Activated CD4-positive, alpha-beta memory T cell treated with anti-CD3 and anti-CD28 coated beads for 36 hours (primary cell): ENCODE measurements at regions not wholly inside any gene's neighbourhood (a gene's known extent, or its start where the extent isn't known, plus 50 kb on each side); places are given as distances from the start of the nearest gene placed in this dataset.

Experiments
- CTCF ChIA-PET: fragments of 350-600 bp; sonication (Branson Sonifier 250); formaldehyde crosslinking; loops from one replicate; lab custom pipeline; 2021; ENCODE audit warnings: antibody characterized with exemption, inconsistent platforms; lab: Charles Lee
- POLR2A ChIA-PET: fragments of 350-600 bp; sonication (Branson Sonifier 250); formaldehyde crosslinking; loops from one replicate; lab custom pipeline; 2021; ENCODE audit warnings: antibody characterized with exemption; lab: Charles Lee
- DNase-seq: peaks from one replicate; pipeline ENCODE4 v3.0.0-alpha.2; 2020
- H3K27ac Mint-ChIP-seq: one replicate; pipeline ENCODE4 v1.8.0; 2021; ENCODE audit warnings: mixed read lengths
- H3K27me3 Mint-ChIP-seq: one replicate; pipeline ENCODE4 v1.8.0; 2021; ENCODE audit warnings: mixed read lengths
- H3K36me3 Mint-ChIP-seq: one replicate; pipeline ENCODE4 v1.8.0; 2021; ENCODE audit warnings: mixed read lengths
- H3K4me1 Mint-ChIP-seq: one replicate; pipeline ENCODE4 v1.8.0; 2021; ENCODE audit warnings: low read depth, mixed read lengths
- H3K4me3 Mint-ChIP-seq: one replicate; pipeline ENCODE4 v1.8.0; 2021; ENCODE audit warnings: mild to moderate bottlenecking, mixed read lengths
- H3K9me3 Mint-ChIP-seq: one replicate; pipeline ENCODE4 v1.8.0; 2021; ENCODE audit warnings: mixed read lengths
- intact Hi-C: fragments of 100-400 bp; cut with micrococcal nuclease; formaldehyde crosslinking; loops from one replicate; pipeline ENCODE4 v1.15.1; 2023

DNA sequence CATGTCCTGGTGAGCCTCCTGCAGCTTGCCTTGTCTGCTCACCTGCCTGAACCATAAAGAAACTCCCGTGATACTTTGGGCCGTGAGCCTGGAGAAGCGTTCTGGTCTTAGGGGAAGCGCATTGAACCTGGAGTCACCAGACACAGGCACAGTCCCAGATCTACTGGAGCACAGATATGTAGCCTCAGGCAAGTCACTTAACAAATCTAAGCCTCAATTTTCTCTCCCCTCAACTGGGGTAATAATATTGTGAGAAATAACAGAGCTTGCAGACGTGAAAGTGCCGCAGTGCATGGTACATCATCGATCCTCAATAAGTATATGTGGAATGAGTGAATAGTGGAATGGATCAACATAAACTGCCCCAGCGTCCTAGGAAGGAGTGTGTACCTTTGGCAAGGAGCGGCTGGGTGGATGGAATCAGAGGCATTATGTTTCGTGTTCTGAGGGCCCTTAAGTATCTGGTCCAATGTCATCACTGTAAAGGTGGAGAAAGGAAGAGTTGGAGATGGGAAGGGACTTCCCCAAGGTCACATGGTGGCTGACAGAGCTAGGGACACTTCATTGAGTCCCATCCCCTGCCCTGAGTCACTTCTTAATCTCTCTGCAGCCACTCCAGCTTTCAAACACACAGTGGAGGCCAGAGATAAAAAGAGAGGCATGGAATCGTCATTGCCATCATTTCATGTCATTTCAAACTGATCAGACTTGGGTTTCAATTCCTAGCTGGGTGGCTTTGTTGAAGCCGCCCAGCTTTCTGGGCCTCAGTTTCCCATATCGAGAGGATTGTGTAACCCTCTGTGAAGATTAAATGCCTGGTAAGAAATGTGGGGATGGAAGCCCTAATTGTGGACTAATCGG is 172.4 kb downstream of the DDX1 start:
- Mint-ChIP-seq H3K27ac (no peak overlapping the region), H3K27me3 (peaks cover 1% of the 10 kb centered on the region), H3K9me3 (no peaks in the 10 kb centered on the region), H3K4me3 (no peak overlapping the region), H3K36me3 (no peaks in the 10 kb centered on the region), H3K4me1 (no peaks in the 10 kb centered on the region)
- intact Hi-C loops: no loop called here
- ChIA-PET POLR2A (no interaction called here), CTCF (no interaction called here)
- DNase-seq: no peak

DNA sequence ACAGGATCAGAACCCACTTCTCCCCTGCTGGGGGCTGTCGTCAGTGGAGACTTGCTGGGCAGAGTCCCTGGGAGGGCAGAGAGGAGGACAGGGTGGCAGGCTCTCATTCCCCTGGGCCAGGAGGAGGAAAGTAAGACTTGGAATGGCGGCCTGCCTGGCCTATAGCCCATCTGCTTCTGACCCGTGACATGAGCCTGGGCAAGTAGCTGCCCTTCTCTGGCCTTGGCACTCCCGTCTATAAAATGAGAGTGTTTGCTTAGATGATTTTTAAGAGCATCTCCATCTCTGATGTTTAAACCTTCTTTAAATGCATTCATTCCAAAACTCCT is 173.0 kb downstream of the DDX1 start:
- CTCF ChIA-PET: no interaction called here
- POLR2A ChIA-PET: no interaction called here
- Mint-ChIP-seq H3K27ac (no peak overlapping the region), H3K27me3 (peaks cover 1% of the 10 kb centered on the region), H3K36me3 (no peaks in the 10 kb centered on the region), H3K9me3 (no peaks in the 10 kb centered on the region), H3K4me1 (no peaks in the 10 kb centered on the region), H3K4me3 (no peak overlapping the region)
- intact Hi-C loops: no loop called here
- DNase-seq: no peak

DNA sequence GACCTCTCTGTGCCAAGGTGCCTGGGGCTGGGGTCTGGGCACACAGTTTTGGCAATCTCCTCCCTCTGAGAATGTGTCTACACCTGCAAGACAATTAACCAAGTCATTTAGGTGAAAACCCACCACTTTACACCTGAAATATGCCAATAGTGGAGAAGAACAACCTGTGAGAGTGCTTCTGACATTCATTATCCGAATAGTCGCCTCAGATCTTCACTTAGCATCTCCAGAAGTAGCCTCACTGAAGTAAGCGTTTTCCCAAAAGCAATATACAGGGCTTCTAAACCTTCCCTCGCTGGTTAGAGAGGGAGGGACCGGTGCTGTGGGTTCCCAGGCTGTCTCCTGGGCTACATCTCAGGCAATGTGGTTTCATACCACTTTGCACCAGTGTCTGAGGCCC is 173.5 kb downstream of the DDX1 start:
- Mint-ChIP-seq H3K4me1 (no peaks in the 10 kb centered on the region), H3K9me3 (no peaks in the 10 kb centered on the region), H3K36me3 (no peaks in the 10 kb centered on the region), H3K27me3 (peaks cover 1% of the 10 kb centered on the region), H3K27ac (no peak overlapping the region), H3K4me3 (no peak overlapping the region)
- DNase-seq: no peak
- CTCF ChIA-PET: no interaction called here
- intact Hi-C loops: no loop called here
- POLR2A ChIA-PET: no interaction called here

DNA sequence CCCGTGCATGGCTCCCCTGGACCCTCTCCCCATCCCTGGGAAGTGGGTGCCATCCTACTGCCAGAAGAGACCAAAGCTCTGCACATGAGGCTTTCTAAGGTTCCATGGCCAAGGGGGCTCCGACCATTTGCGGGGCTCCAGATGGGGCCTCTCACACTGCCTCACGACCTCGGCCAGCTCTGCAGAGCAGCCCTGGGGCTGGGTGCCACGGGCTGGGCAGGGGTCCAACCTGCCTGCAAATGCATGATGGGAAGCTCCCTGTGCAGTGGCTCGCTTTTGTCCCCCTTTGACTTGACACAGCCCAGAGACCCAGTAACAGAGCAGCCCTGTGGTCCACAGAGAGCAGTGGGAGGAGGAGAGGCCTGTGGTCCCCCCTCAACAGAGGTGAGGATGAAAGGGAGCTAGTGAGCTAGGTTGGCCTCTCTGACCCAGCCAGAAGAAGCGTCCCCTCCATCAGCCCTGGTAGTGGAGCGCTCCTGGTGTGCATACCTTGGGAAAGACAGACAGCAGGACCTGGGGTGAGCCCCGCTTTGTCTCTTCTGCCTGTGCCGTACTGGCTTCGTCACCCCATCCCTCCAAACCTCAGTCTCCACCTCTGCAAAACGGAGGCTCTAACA is 174.1 kb downstream of the DDX1 start:
- no peak overlapping the region for H3K27ac Mint-ChIP-seq
- no peaks in the 10 kb centered on the region for H3K9me3 Mint-ChIP-seq
- no peak for DNase-seq
- no peak overlapping the region for H3K4me3 Mint-ChIP-seq
- ChIA-PET CTCF (no interaction called here), POLR2A (no interaction called here)
- H3K36me3 Mint-ChIP-seq: no peaks in the 10 kb centered on the region
- H3K27me3 Mint-ChIP-seq: peaks cover 1% of the 10 kb centered on the region
- H3K4me1 Mint-ChIP-seq: no peaks in the 10 kb centered on the region
- intact Hi-C loops: no loop called here

GRCh38 chr2:15766303-15766861 is 174.0 kb upstream of the MYCN start:
- H3K27ac Mint-ChIP-seq: no peak overlapping the region
- ChIA-PET POLR2A (no interaction called here), CTCF (no interaction called here)
- no peaks in the 10 kb centered on the region for H3K9me3 Mint-ChIP-seq
- DNase-seq: no peak
- H3K36me3 Mint-ChIP-seq: no peaks in the 10 kb centered on the region
- H3K4me3 Mint-ChIP-seq: no peak overlapping the region
- H3K27me3 Mint-ChIP-seq: peaks cover 1% of the 10 kb centered on the region
- intact Hi-C loops: no loop called here
- H3K4me1 Mint-ChIP-seq: no peaks in the 10 kb centered on the region

DNA sequence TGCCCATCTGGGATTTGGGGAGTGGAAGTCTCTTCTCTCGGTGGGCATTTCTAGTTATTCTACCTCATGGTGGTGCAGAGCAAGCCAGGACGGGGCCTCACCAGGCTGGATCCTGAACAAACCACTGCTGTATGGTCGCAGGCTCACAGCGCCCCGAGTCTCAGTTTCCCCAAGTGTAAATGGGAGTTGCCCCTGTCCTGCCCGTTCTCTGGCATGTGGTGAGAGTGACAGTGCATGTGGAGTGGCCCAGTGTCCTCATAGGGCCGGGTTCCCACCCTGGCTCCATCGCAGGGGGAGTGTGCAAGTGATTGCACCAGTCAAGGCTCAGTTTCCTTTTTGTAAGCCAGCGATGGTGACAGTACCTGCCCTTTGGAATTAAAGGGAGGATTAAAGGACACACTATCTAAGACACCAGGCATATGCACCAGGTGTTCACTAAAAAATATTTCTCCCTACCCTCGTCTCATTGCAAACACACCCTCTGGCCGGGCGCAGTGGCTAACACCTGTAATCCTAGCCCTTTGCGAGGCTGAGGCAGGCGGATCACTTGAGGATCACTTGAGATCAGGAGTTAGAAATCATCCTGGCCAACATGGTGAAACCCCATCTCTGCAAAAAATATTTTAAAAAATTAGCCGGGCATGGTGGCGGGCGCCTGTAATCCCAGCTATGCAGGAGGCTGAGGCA is 173.3 kb upstream of the MYCN start:
- POLR2A ChIA-PET: no interaction called here
- intact Hi-C loops: no loop called here
- no peak for DNase-seq
- H3K4me3 Mint-ChIP-seq: no peak overlapping the region
- no peaks in the 10 kb centered on the region for H3K36me3 Mint-ChIP-seq
- peaks cover 1% of the 10 kb centered on the region for H3K27me3 Mint-ChIP-seq
- CTCF ChIA-PET: no interaction called here
- H3K9me3 Mint-ChIP-seq: no peaks in the 10 kb centered on the region
- H3K4me1 Mint-ChIP-seq: no peaks in the 10 kb centered on the region
- no peak overlapping the region for H3K27ac Mint-ChIP-seq

GRCh38 chr2:15767679-15768078 is 172.7 kb upstream of the MYCN start:
- DNase-seq: no peak
- Mint-ChIP-seq H3K36me3 (no peaks in the 10 kb centered on the region), H3K4me3 (no peak overlapping the region), H3K27me3 (peaks cover 1% of the 10 kb centered on the region), H3K9me3 (no peaks in the 10 kb centered on the region), H3K4me1 (no peaks in the 10 kb centered on the region), H3K27ac (no peak overlapping the region)
- ChIA-PET CTCF (no interaction called here), POLR2A (no interaction called here)
- intact Hi-C loops: no loop called here

DNA sequence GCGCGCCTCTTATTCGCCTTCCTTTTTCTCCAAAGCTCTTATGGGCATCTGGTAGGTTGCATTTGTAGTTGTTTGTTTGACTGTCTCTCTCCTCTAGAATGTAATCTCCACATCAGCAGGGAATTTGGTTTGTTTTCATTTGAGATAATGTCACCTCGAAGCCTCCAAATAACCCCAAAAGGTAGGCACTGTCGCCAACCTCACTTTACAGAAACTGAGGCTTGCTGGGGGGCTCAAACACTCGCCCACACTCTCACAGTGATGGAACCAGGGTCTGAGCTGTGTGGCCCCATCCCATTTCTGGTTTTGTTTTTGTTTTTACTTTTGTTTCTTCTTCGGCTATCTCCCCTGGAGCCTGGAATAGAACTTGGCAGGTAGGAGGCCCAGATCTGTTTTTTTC is 172.2 kb upstream of the MYCN start:
- ChIA-PET CTCF (no interaction called here), POLR2A (no interaction called here)
- Mint-ChIP-seq H3K4me3 (no peak overlapping the region), H3K4me1 (no peaks in the 10 kb centered on the region), H3K9me3 (no peaks in the 10 kb centered on the region), H3K36me3 (no peaks in the 10 kb centered on the region), H3K27me3 (peaks cover 1% of the 10 kb centered on the region), H3K27ac (no peak overlapping the region)
- DNase-seq: no peak
- intact Hi-C loops: no loop called here

DNA sequence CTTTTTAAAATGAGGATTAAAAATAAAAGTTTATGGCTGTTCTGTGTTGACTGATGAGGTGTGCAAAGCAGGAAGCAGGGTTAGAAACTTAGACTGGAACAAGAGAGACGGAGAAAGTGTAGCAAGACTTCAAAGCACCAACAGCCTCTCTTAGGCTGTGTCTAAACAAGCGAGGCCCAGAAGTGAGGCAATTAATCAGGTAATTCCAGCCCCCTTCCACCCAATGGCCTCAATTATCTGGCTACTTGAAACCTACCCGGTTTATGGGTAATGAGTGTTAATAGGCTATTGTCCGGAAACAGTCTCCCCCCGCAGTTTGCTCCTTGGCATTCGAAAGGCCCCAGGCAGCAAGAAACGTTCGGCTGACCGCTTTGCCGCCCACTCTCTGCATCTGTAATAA is 171.7 kb upstream of the MYCN start:
- POLR2A ChIA-PET: no interaction called here
- no peaks in the 10 kb centered on the region for H3K4me1 Mint-ChIP-seq
- peaks cover 1% of the 10 kb centered on the region for H3K27me3 Mint-ChIP-seq
- H3K4me3 Mint-ChIP-seq: no peak overlapping the region
- CTCF ChIA-PET: no interaction called here
- no peaks in the 10 kb centered on the region for H3K9me3 Mint-ChIP-seq
- no peaks in the 10 kb centered on the region for H3K36me3 Mint-ChIP-seq
- no peak overlapping the region for H3K27ac Mint-ChIP-seq
- intact Hi-C loops: no loop called here
- no peak for DNase-seq

DNA sequence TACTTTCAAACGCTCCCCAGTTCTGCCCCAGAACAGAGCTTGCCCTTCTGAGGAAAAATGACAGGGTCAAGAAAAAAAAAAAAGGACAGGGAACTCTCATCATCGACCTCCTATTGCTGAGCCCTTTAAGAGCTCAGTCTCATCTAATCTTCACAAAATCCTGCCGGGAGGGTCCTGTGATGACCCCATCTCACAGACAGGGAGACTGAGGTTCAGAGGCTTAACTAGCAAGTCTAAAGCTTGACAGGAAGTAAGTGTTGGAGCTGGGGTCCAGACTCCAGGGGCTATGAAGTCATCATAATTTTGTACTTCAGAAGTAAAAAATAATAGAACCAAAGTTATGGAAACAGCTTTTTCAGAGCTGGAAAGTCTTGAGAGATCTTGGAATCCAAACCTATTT is 171.1 kb upstream of the MYCN start:
- ChIA-PET POLR2A (no interaction called here), CTCF (no interaction called here)
- Mint-ChIP-seq H3K4me1 (no peaks in the 10 kb centered on the region), H3K9me3 (no peaks in the 10 kb centered on the region), H3K4me3 (no peak overlapping the region), H3K27me3 (peaks cover 1% of the 10 kb centered on the region), H3K27ac (no peak overlapping the region), H3K36me3 (no peaks in the 10 kb centered on the region)
- intact Hi-C loops: no loop called here
- no peak for DNase-seq

GRCh38 chr2:15769676-15770547 is 170.4 kb upstream of the MYCN start:
- no peaks in the 10 kb centered on the region for H3K4me1 Mint-ChIP-seq
- ChIA-PET CTCF (no interaction called here), POLR2A (no interaction called here)
- no peak for DNase-seq
- H3K4me3 Mint-ChIP-seq: no peak overlapping the region
- intact Hi-C loops: no loop called here
- no peaks in the 10 kb centered on the region for H3K36me3 Mint-ChIP-seq
- no peak overlapping the region for H3K27ac Mint-ChIP-seq
- peaks cover 1% of the 10 kb centered on the region for H3K27me3 Mint-ChIP-seq
- H3K9me3 Mint-ChIP-seq: no peaks in the 10 kb centered on the region

GRCh38 chr2:15770606-15771005 is 169.7 kb upstream of the MYCN start:
- Mint-ChIP-seq H3K4me3 (no peak overlapping the region), H3K36me3 (no peaks in the 10 kb centered on the region), H3K9me3 (no peaks in the 10 kb centered on the region), H3K27me3 (peaks cover 1% of the 10 kb centered on the region), H3K4me1 (no peaks in the 10 kb centered on the region), H3K27ac (no peak overlapping the region)
- DNase-seq: no peak
- POLR2A ChIA-PET: no interaction called here
- CTCF ChIA-PET: no interaction called here
- intact Hi-C loops: no loop called here
